Peyer's patch (tissue), 4 donors: ENCODE measurements at regions not wholly inside any gene's neighbourhood (a gene's known extent, or its start where the extent isn't known, plus 50 kb on each side); places are given as distances from the start of the nearest gene placed in this dataset.

ENCODE experiments used
- CTCF ChIP-seq, 6 experiments: fragments of 450-650 bp in 4 of 6; fragments of 200-600 bp in 2 of 6; sonication (generic) in 1 of 6; IDR thresholded peaks; one replicate each; pipeline ENCODE4 v1.5.1; 2017 to 2019; ENCODE audit warnings: antibody characterized with exemption in 6 of 6, mild to moderate bottlenecking in 3 of 6, moderate library complexity in 1 of 6
- POLR2A ChIP-seq, 2 donors: fragments of 450-650 bp; IDR thresholded peaks; one replicate each; pipeline ENCODE4 v1.5.1; 2017; ENCODE audit warnings: antibody characterized with exemption in 2 of 2, mild to moderate bottlenecking in 2 of 2, moderate library complexity in 2 of 2

- TF ChIP-seq CTCF (IDR thresholded peaks at IDR 0.05): no peak
- TF ChIP-seq POLR2A (IDR thresholded peaks at IDR 0.05): no peak
Observed at GRCh38 chr6:114619621-114620200, 276.9 kb upstream of the HS3ST5 start.
